ENCODE measurements at regions not wholly inside any gene's neighbourhood (a gene's known extent, or its start where the extent isn't known, plus 50 kb on each side); places are given as distances from the start of the nearest gene placed in this dataset.
"Not testable (repeated sequence)": the region's sequence is repeated elsewhere in the genome, so short reads cannot be mapped to it uniquely, and the experiment has no call there.

DNA sequence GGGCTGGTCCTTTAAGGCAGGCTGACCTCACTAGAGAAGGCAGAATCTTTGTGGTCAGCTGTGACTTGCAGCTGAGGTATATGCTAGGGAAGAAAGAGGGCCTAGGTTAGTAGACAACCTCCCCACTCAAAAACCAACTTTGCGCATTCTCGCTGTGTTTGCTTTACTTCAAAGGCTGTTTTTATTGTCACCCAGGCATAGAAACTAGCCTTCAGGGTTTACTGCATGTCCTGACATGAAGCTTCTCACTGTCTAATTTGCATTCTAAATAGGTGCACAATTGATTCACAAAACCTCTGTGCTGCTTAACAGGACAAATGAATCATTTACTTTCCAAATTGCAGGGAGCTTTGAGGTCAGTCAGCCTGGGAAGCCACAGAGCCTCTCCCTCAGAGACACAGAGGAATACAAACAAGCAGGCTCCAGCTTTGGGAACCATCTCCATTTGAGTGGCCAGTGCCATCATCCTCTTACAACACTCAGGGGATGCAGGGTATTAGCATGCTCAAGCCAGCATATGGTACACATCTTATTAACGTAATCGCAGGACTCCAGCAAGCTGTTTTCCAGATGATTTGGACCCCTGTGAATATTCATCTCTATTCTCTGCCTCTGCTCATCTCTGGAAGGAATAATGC, 596.4 kb upstream of the GHITM start:
- Mint-ChIP-seq H3K36me3 (no peaks in the 10 kb centered on the region), H3K9me3 (peaks cover 7 to 9% of the 10 kb centered on the region in 2 donors)
- no peak for ATAC-seq

DNA sequence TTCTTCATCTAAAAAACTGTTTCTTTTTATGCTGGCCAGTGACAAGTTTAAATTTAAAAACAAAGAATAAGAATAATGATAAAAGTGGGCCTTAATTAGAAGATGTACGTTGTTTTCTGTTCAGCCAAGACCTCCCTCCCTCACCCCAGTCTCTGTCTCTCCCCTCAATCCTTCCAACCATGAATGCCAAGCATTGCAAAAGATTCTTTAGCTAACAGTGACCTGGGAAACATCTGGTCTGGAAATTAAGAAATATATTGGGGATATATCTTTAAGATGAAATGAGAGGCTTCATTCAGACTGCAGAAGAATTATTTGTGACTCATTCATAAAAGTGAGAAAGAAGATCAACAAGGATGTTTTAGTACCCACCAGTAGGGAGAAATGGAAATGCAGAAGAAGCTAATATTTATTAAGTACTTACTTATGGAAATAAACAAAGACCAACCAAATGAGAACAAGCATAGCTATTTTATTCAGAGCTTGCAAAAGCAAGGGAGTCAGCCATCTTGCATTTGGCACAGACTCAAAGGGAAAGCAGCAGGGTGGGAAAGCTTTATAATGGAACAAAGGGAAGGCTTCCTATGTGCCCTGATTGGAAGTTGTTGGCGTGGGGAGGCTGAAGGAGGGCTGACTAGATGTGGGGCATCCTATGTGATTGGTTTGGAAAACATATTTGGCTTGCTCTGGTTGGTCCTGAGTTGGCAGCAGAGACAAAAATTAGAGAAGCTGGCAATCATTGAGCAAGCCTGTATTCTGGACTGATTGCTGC, 595.4 kb upstream of the GHITM start:
- H3K36me3 Mint-ChIP-seq = no peaks in the 10 kb centered on the region
- no peak for DNase-seq (ENCODE audit: low spot score in 2 of 2)
- H3K27ac Mint-ChIP-seq = no peak overlapping the region

More for the DNA sequence above, 596.4 kb upstream of the GHITM start:
- no peak overlapping the region for H3K27ac Mint-ChIP-seq
- no peak for DNase-seq (ENCODE audit: low spot score in 2 of 2)

DNA sequence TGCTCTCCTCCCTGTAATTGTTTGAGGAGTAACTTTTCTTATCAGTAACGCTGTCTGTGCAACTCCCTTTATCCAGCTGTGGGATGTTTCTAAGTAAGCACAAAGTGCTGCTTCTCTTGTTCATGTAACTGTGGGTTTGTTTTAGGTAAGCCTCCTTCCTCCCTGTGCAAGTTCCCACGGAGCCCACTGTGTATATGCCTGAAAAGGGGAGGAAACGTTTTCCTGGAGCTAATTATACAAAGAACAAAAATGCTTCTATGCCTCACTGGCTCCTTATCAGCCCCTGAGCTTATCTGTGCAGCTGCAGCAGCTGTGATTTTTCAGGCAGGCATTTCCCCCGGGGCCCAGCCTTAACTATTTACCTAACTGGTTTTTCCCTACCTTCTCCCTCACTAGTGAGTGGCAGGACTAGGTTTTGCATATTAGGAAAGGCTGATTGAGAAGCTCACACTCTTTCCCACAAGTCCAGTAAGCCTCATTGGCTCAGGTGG, 593.4 kb upstream of the GHITM start:
- ATAC-seq = no peak
- no peaks in the 10 kb centered on the region for H3K36me3 Mint-ChIP-seq

More for the DNA sequence above, 595.4 kb upstream of the GHITM start:
- ATAC-seq = no peak
- H3K9me3 Mint-ChIP-seq = peaks cover 11 to 14% of the 10 kb centered on the region in 2 donors

DNA sequence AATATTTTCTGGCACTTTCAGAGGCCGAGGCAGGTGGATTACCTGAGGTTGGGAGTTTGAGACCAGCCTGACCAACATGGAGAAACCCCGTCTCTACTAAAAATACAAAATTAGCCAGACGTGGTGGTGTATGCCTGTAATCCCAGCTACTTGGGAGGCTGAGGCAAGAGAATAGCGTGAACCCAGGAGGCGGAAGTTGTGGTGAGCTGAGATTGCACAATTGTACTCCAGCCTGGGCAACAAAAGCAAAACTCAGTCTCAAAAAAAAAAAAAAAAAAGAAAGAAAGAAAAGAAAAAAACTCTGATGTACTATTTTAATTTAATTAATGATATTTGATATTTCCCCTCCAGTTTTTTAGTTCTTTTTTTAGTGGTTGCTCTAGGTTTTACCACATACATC, 588.1 kb upstream of the GHITM start:
- H3K9me3 Mint-ChIP-seq = peaks cover 9 to 17% of the 10 kb centered on the region in 2 donors
- not testable (repeated sequence) for DNase-seq (ENCODE audit: low spot score in 2 of 2); H3K36me3 Mint-ChIP-seq; ATAC-seq; H3K27ac Mint-ChIP-seq

More for the DNA sequence above, 593.4 kb upstream of the GHITM start:
- DNase-seq (ENCODE audit: low spot score in 2 of 2) = no peak
- Mint-ChIP-seq H3K27ac (no peak overlapping the region), H3K9me3 (peaks cover 3 to 5% of the 10 kb centered on the region in 2 donors)

DNA sequence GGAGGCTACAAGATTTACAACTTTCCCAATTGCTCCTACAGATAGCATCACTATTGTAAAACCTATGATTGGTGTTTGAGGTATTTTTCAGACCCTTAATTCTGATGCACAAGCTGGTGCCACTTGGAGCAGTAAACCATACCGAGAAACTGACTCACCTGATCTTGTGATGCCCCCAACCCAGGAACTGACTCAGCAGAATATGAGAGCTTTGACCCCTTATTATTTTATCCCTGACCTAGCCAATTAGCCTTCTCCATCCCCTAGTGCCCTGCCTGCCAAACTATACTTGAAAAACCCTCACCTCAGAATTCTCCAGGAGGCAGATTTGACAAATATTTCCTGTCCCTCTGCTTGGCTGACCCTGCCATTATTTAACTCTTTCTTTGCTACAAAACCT, 585.9 kb upstream of the GHITM start:
- no peaks in the 10 kb centered on the region for H3K36me3 Mint-ChIP-seq
- H3K9me3 Mint-ChIP-seq = peaks cover 10 to 17% of the 10 kb centered on the region in 2 donors
- peak overlapping the region in 1 of 2 donors; percentile 47 for H3K27ac Mint-ChIP-seq
- no peak for ATAC-seq
- DNase-seq (ENCODE audit: low spot score in 2 of 2) = no peak

DNA sequence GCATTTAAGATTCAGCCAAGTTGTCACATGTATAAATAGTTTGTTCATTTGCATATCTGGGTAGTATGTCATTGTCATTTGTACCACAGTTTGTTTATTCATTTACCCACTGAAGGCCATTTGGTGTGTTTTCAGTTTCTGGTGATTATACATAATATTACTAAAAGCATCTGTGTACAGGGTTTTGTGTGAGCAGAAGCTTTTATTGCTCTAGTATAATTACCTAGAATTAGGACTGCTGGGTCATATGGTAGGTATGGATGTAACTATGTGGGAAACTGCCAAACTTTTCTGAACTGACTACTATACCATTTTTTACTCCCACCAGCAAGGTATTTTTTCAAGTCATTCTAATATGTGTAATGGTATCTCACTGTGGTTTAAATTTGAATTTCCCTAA, 584.0 kb upstream of the GHITM start:
- DNase-seq (ENCODE audit: low spot score in 2 of 2) = no peak
- Mint-ChIP-seq H3K9me3 (peaks cover 12 to 13% of the 10 kb centered on the region in 2 donors), H3K36me3 (no peaks in the 10 kb centered on the region), H3K27ac (no peak overlapping the region)
- ATAC-seq = no peak

DNA sequence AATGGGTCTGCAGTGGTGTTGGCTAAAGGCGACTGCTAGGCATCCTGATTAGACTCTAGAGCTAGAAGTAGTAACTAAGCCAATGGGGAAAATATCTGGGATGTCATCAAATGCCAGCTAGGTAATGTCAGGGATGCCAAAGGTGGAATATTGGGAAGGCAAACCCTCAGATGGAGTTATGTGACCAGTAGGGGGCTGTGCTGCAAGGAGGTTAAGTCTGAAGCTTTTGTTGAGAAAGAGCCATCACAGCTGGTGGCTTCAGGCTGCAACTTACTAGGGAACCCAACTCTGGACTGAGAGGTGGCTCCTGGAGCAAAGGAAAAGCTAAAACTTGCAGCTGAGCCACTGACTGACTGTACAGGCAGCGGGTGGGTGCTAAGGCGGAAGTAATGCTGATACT, 576.9 kb upstream of the GHITM start:
- Mint-ChIP-seq H3K36me3 (peaks cover 0 to 8% of the 10 kb centered on the region in 2 donors), H3K9me3 (peaks cover 12 to 30% of the 10 kb centered on the region in 2 donors), H3K27ac (no peak overlapping the region)
- DNase-seq (ENCODE audit: low spot score in 2 of 2) (no peak), ATAC-seq (no peak)

DNA sequence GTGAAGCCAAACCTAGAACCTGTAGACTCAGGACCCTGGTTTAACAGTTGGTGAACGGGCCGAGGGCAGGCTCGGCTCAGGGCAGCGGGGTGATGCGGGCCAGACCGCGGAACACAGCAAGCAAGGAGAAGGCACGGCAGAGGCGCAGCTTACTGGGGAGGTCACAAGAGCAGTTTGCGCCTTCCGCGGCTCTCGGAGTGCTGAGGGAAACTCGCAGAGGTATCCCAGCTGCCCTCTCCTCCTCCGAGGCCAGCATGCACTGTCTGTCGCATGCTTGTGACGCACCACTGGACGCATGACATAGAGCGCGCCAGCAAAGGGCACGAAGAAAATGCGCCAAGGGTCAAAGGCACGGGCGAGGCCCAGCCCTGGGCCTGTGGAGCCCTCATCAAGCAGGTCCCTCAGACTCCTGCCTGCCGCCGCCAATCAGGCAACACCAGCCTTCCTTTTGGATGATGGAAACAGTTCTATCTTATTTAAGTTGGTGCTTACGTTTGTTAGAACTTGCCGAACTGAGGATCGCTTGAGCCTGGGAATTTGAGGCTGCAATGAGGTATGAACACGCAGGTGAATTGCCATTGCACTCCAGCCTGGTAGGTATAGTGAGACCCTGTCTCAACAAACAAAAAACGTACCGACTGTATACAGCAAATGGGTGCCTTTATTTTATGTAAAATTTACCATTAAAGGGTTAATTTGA, 574.3 kb upstream of the GHITM start:
- H3K9me3 Mint-ChIP-seq = peaks cover 13 to 25% of the 10 kb centered on the region in 2 donors
- DNase-seq (ENCODE audit: low spot score in 2 of 2) = no peak
- no peak for ATAC-seq
- no peak overlapping the region for H3K27ac Mint-ChIP-seq
- peaks cover 0 to 8% of the 10 kb centered on the region in 2 donors for H3K36me3 Mint-ChIP-seq

DNA sequence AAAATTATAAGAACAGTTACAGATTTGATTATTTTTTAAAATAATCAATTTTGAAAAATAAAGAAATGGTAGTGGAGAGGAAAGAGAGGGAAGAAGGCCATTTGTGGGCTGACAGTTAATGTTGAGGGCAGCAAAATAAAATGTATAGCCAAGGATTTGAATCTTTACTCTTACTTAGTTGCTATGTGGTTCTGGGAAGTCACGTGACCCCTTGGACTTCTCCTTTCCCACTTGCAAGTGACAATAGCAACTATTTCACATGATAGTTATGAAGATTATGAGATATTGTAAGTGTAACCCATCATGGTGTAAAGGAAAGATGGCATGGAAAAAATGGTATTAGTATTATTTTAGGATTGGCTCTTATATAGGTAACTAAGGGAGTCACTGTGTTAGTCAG, 567.3 kb upstream of the GHITM start:
- no peaks in the 10 kb centered on the region for H3K36me3 Mint-ChIP-seq
- DNase-seq (ENCODE audit: low spot score in 2 of 2) (no peak), ATAC-seq (no peak)
- H3K27ac Mint-ChIP-seq = no peak overlapping the region
- H3K9me3 Mint-ChIP-seq = peaks cover 12 to 14% of the 10 kb centered on the region in 2 donors

DNA sequence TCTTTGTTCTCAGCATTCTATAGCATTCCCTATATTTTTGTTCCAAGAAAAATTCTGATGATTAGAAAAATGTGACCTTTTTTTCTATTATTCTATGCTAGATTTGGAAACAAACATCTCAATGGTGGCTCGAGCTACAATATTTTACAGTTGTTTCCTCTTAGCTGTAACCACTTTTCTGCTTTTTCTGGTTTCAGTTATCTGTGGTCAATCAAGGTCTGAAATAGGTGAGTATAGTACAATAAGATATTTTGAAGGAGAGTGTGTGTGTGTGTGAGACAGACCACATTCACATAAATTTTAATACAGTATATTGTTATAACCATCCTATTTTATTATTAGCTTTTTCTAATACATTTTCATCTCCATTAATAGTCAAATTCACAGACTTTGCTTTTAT, 564.5 kb upstream of the GHITM start:
- Mint-ChIP-seq H3K36me3 (peaks cover 0 to 7% of the 10 kb centered on the region in 2 donors), H3K27ac (no peak overlapping the region), H3K9me3 (peaks cover 23 to 26% of the 10 kb centered on the region in 2 donors)
- no peak for ATAC-seq
- no peak for DNase-seq (ENCODE audit: low spot score in 2 of 2)

DNA sequence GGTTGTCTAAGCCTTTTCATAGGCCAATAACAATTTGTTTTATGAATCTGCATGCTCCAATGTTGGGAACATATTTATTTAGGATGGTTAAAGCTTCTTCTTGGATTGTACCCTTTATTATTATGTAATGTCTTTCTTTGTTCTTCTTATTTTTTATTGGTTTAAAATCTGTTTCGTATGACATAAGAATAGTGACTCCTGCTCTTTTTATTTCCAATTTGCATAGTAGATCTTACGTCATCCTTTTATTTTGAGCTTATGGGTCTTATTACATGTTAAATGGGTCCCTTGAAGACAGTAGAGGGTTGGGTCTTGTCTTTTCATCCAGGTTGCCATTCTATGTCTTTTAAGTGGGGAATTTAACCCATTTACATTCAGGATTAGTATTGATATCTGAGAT, 561.9 kb upstream of the GHITM start:
- H3K9me3 Mint-ChIP-seq = peaks cover 14 to 19% of the 10 kb centered on the region in 2 donors
- ATAC-seq (no peak), DNase-seq (ENCODE audit: low spot score in 2 of 2) (no peak)
- H3K36me3 Mint-ChIP-seq = peaks cover 0 to 7% of the 10 kb centered on the region in 2 donors
- no peak overlapping the region for H3K27ac Mint-ChIP-seq

DNA sequence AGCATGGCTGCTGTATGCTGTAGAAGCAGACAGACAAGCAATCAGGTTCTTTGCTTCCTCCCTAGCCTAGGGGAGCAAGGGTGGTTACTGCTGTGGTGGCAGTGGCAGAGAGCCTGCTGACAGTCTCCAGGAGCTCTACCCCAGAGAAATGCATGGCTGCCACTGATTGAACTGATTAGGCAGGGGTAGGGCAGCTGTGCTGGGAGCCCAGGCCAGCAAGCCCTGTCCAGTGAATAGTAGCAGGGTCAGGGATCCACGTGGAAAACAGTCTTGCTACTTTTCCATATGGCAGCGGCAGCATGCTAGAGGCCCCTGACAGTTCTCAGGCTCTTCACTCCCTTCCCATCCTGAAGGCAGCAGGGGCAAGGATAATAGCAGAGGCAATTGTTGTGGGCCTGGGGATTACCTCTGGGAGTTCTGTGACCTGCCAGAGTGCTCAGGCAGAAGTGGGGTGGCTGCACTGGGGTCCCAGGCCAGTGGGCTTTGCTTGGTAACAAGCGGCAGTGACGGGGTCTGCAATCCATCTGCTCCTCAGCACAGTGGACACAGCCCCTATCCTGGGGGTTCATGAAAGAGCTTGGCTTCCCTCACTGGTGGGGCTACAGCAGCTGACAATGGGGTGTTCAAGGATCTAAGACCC, 558.8 kb upstream of the GHITM start:
- Mint-ChIP-seq H3K27ac (no peak overlapping the region), H3K36me3 (peaks cover 0 to 7% of the 10 kb centered on the region in 2 donors), H3K9me3 (peaks cover 11 to 13% of the 10 kb centered on the region in 2 donors)
- DNase-seq (ENCODE audit: low spot score in 2 of 2) = no peak
- ATAC-seq = no peak

DNA sequence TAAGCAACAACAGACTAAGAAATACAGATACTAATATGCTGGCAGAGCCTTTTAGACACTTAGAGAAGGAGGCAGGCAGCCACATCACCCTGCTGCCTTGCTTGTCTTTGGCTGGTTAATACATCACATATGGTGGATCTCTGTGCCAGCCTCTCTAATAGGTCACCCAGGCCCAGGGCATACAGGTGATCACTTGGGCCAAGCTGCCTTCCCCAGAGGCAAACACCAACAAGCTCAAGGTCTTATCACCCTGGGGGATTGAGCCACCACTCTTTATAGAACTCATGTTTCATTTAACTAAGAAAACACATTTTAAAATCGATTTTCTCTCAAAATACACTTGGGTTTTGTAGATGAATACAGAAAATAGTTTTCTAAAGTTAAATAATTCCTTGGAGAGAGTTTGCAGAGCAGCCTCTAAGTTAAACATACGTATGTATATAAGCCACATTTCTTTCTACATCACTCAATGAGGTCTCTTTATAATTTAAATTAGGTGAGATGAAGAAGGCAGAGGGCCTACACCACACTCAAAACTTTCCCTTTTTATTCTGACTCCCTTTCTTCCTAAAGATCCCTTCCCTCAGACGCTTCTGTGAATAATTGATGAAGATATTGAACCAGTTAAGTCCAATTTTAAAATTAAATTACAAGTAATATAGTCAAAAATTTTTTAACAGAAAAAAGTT, 556.8 kb upstream of the GHITM start:
- Mint-ChIP-seq H3K27ac (no peak overlapping the region), H3K36me3 (peaks cover 0 to 5% of the 10 kb centered on the region in 2 donors), H3K9me3 (peaks cover 8 to 9% of the 10 kb centered on the region in 2 donors)
- DNase-seq (ENCODE audit: low spot score in 2 of 2) (no peak), ATAC-seq (no peak)

DNA sequence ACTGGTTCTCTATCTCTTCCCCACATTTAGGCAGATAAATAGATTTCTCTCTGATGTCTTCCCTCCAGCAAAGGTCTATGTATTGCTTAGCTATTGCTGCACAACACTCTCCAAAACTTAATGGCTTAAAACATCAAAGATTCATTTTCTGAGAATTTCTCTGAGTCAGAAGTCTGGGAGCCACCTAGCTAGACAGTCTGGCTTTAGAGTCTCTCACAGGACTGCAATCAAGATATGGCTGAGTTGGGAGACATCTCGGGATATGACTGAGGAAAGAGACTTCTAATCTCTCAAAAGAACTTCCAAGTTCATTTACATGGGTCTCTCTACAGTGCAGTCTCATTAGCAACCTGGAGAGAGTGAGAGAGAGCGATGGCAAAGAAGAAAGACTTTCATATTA, 553.6 kb upstream of the GHITM start:
- Mint-ChIP-seq H3K9me3 (no peaks in the 10 kb centered on the region), H3K36me3 (no peaks in the 10 kb centered on the region), H3K27ac (no peak overlapping the region)
- no peak for DNase-seq (ENCODE audit: low spot score in 2 of 2)
- ATAC-seq = no peak

DNA sequence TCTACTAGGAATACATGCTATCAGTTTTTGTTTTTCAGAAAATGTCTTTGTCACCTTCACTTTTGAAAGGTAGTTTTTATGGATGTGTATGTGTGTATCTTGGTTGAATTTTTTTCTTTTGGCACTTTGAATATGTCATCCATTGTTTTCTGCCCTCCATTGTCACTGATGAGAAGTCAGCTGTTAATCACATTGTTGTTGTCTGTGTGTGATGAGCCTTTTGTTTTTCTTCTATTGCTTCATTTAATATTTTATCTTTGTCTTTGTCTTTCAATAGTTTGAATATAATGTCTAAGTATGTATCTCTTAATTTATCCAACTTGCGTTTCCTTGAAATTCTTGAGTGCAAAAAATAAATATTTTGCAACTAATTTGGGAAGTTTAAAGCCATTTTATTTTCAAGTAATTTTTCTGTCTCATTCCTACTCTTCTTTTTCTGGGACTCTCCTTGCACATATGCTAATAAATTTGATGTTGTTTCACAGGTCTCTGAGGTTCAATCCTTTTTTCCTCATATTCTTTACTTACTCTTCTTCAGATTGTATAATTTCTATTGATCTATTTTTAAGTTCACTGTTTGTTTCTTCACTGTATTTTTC, 546.9 kb upstream of the GHITM start:
- no peak for ATAC-seq
- peaks cover 18 to 33% of the 10 kb centered on the region in 2 donors for H3K9me3 Mint-ChIP-seq
- no peak overlapping the region for H3K27ac Mint-ChIP-seq
- DNase-seq (ENCODE audit: low spot score in 2 of 2) = no peak
- peaks cover 0 to 4% of the 10 kb centered on the region in 2 donors for H3K36me3 Mint-ChIP-seq

DNA sequence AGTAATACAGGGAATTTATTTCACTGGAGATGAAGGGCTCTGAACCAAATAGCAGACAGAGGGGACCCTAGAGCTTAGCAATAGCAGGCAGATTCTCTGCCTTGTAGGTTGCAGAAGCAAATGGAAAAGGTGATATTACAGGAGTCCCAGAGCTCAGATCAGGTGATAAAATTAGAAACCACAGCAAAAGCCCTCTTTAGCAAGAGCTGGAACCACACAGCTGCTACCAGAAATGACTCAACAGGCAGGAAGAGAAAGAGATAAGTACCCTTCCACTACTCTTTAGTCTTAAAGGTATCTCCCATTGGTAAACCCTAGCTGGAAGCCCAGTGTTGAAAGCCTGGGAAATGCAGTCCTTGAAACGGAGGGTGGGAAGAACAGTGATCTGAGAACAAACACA, 535.6 kb upstream of the GHITM start:
- peaks cover 13 to 15% of the 10 kb centered on the region in 2 donors for H3K9me3 Mint-ChIP-seq
- ATAC-seq = peak; percentile 33 to 85
- no peaks in the 10 kb centered on the region for H3K36me3 Mint-ChIP-seq

More for the DNA sequence above, 535.6 kb upstream of the GHITM start:
- no peak for DNase-seq (ENCODE audit: low spot score in 2 of 2)
- no peak overlapping the region for H3K27ac Mint-ChIP-seq

Data from activated naive CD4-positive, alpha-beta T cell treated with anti-CD3 and anti-CD28 coated beads, Interleukin-2, amount 50 U/mL, for 72 hours (primary cell).